SK-N-SH (cell line): ENCODE measurements at regions not wholly inside any gene's neighbourhood (a gene's known extent, or its start where the extent isn't known, plus 50 kb on each side); places are given as distances from the start of the nearest gene placed in this dataset.
"Not testable (repeated sequence)": the region's sequence is repeated elsewhere in the genome, so short reads cannot be mapped to it uniquely, and the experiment has no call there.

Experiments
- CTCF ChIA-PET: fragments of 300-600, 350-600 bp; formaldehyde crosslinking; extraction: SDS; loops from one replicate; lab custom pipeline; 2021; lab: Yijun Ruan, JAX
- POLR2A ChIA-PET: fragments of 350-600 bp; sonication (Branson Sonifier 250); formaldehyde crosslinking; extraction: SDS; loops from one replicate; lab custom pipeline; 2020; ENCODE audit warnings: antibody characterized with exemption, inconsistent platforms; lab: Yijun Ruan, JAX
- DNase-seq: peaks from one replicate; pipeline ENCODE4 v3.0.0; 2012
- H2AFZ ChIP-seq: fragments of 200-600 bp; sonication (generic); 2 replicates; pipeline ENCODE4 v1.8.1; 2016; ENCODE audit warnings: antibody characterized with exemption, mild to moderate bottlenecking, low read depth
- H3F3A ChIP-seq: fragments of 200-600 bp; sonication (generic); replicated peaks from 2 replicates; pipeline ENCODE3; 2016; ENCODE audit warnings: antibody characterized with exemption, mild to moderate bottlenecking; ENCODE audit not compliant: insufficient read depth
- H3K27ac ChIP-seq, 2 experiments: fragments of 200-500 bp in 1 of 2; fragments of 200-600 bp in 1 of 2; sonication (Bioruptor generic) in 1 of 2; sonication (generic), shearing (Covaris generic) in 1 of 2; 2 replicates each; pipeline versions ENCODE4 v1.5.1 to v1.6.1; 2014 to 2016; ENCODE audit warnings: low read depth in 2 of 2, inconsistent platforms in 1 of 2, low read length in 1 of 2, mild to moderate bottlenecking in 1 of 2, mixed read lengths in 1 of 2
- H3K27me3 ChIP-seq: fragments of 200-600 bp; sonication (generic), shearing (Covaris generic); 2 replicates; pipeline ENCODE4 v1.6.1; 2016; ENCODE audit warnings: mixed run types; ENCODE audit not compliant: insufficient read depth
- H3K36me3 ChIP-seq, 2 experiments: fragments of 200-500 bp in 1 of 2; fragments of 200-600 bp in 1 of 2; sonication (Bioruptor generic) in 1 of 2; sonication (generic) in 1 of 2; replicated peaks in 1 of 2; 2 replicates each; pipeline versions ENCODE3 to v1.5.1; 2014 to 2016; ENCODE audit warnings: low read length in 1 of 2, mild to moderate bottlenecking in 1 of 2; ENCODE audit not compliant: insufficient read depth in 2 of 2, control insufficient read depth in 1 of 2
- H3K4me1 ChIP-seq, 2 experiments: fragments of 200-500 bp in 1 of 2; fragments of 200-600 bp in 1 of 2; sonication (Bioruptor generic) in 1 of 2; sonication (generic), shearing (Covaris generic) in 1 of 2; 2 replicates each; pipeline versions ENCODE4 v1.5.1 to v1.6.1; 2014 to 2016; ENCODE audit warnings: low read depth in 1 of 2, low read length in 1 of 2, mixed run types in 1 of 2; ENCODE audit not compliant: insufficient read depth in 2 of 2, control insufficient read depth in 1 of 2
- H3K4me2 ChIP-seq: fragments of 200-600 bp; sonication (generic), shearing (Covaris generic); 2 replicates; pipeline ENCODE4 v1.6.1; 2017; ENCODE audit warnings: mixed run types
- H3K4me3 ChIP-seq, 2 experiments: fragments of 200-500 bp in 1 of 2; fragments of 200-600 bp in 1 of 2; sonication (Bioruptor generic) in 1 of 2; sonication (generic), shearing (Covaris generic) in 1 of 2; 2 replicates each; pipeline versions ENCODE4 v1.5.1 to v1.8.1; 2014 to 2016; ENCODE audit warnings: low read depth in 2 of 2, inconsistent platforms in 1 of 2, low read length in 1 of 2, mild to moderate bottlenecking in 1 of 2, mixed read lengths in 1 of 2, moderate library complexity in 1 of 2
- H3K79me2 ChIP-seq: fragments of 200-600 bp; sonication (generic); 2 replicates; pipeline ENCODE4 v1.8.1; 2017; ENCODE audit warnings: mild to moderate bottlenecking; ENCODE audit not compliant: insufficient read depth
- H3K9ac ChIP-seq: fragments of 200-600 bp; sonication (generic); 2 replicates; pipeline ENCODE4 v1.6.1; 2017; ENCODE audit warnings: mixed run types
- H3K9me2 ChIP-seq: fragments of 200-600 bp; sonication (generic); 2 replicates; pipeline ENCODE4 v1.6.1; 2017; ENCODE audit warnings: mixed run types
- H3K9me3 ChIP-seq: fragments of 200-600 bp; sonication (generic); 2 replicates; pipeline ENCODE4 v1.6.1; 2017; ENCODE audit warnings: mixed run types, mild to moderate bottlenecking, moderate library complexity
- H4K20me1 ChIP-seq: fragments of 200-600 bp; sonication (generic); 2 replicates; pipeline ENCODE4 v1.6.1; 2017; ENCODE audit warnings: mild to moderate bottlenecking, mixed run types; ENCODE audit not compliant: insufficient read depth
- CTCF ChIP-seq: fragments of 200-600 bp; sonication (generic); IDR thresholded peaks from 2 replicates; pipeline ENCODE4 v1.6.1; 2017; ENCODE audit warnings: antibody characterized with exemption, mild to moderate bottlenecking, moderate library complexity
- EP300 ChIP-seq, 2 experiments: IDR thresholded peaks; 2 replicates each; pipeline versions ENCODE4 v1.4.0 to v1.6.1; 2012; ENCODE audit warnings: borderline replicate concordance in 1 of 2, low read depth in 1 of 2, low read length in 1 of 2
- FOSL2 ChIP-seq: IDR thresholded peaks from 2 replicates; pipeline ENCODE4 v1.4.0; 2012; ENCODE audit warnings: low read depth, mild to moderate bottlenecking, moderate library complexity, borderline replicate concordance
- FOXJ3 ChIP-seq: sonication (generic); formaldehyde crosslinking; IDR thresholded peaks from 2 replicates; pipeline ENCODE4 v1.5.1; 2020; ENCODE audit warnings: mild to moderate bottlenecking, missing genetic modification reagents
- IRF3 ChIP-seq: fragments of 150-350 bp; IDR thresholded peaks from 2 replicates; pipeline ENCODE4 v1.6.1; 2016; ENCODE audit warnings: mild to moderate bottlenecking, low read depth, low read length
- MEF2A ChIP-seq: IDR thresholded peaks from 2 replicates; pipeline ENCODE4 v1.4.0; 2012; ENCODE audit warnings: low read depth, borderline replicate concordance
- PBX3 ChIP-seq: IDR thresholded peaks from 2 replicates; pipeline ENCODE4; 2012
- RCOR1 ChIP-seq: fragments of 150-350 bp; IDR thresholded peaks from 2 replicates; pipeline ENCODE4 v1.6.1; 2017; ENCODE audit warnings: antibody characterized with exemption, low read length
- SIN3A ChIP-seq: IDR thresholded peaks from 2 replicates; pipeline ENCODE4 v1.6.1; 2012; ENCODE audit warnings: low read depth, mild to moderate bottlenecking, low read length, moderate library complexity, borderline replicate concordance
- SMC3 ChIP-seq: IDR thresholded peaks from 2 replicates; pipeline ENCODE4 v1.6.1; 2012; ENCODE audit warnings: low read depth, low read length, improper control_type of control experiment
- TAF1 ChIP-seq: IDR thresholded peaks from 2 replicates; pipeline ENCODE4 v1.6.1; 2012; ENCODE audit warnings: low read depth, mild to moderate bottlenecking, low read length, moderate library complexity, borderline replicate concordance
- TCF12 ChIP-seq: IDR thresholded peaks from 2 replicates; pipeline ENCODE4 v1.4.0; 2012
- TEAD4 ChIP-seq: IDR thresholded peaks from 2 replicates; pipeline ENCODE4 v1.4.0; 2012; ENCODE audit warnings: mild to moderate bottlenecking, borderline replicate concordance; ENCODE audit not compliant: insufficient read depth
- USF1 ChIP-seq: IDR thresholded peaks from 2 replicates; pipeline ENCODE4 v1.4.0; 2012; ENCODE audit warnings: low read depth, borderline replicate concordance
- WGBS: methylation state at CpG from one replicate; pipeline ENCODE4 v1.1.6; 2017; ENCODE audit warnings: low lambda C conversion rate; 5-methylcytosine and 5-hydroxymethylcytosine counted together

GRCh38 chr14:105952826-105953225, 426.4 kb downstream of the TMEM121 start:
- Histone ChIP-seq H3K36me3 (no peaks in the 10 kb centered on the region), H3K4me1 (no peaks in the 10 kb centered on the region), H4K20me1 (no peaks in the 10 kb centered on the region), H3F3A (no peaks in the 10 kb centered on the region), H3K9me3 (no peaks in the 10 kb centered on the region), H2AFZ (no peak overlapping the region), H3K27ac (no peak overlapping the region), H3K4me2 (no peak overlapping the region), H3K9me2 (no peaks in the 10 kb centered on the region), H3K79me2 (no peaks in the 10 kb centered on the region), H3K4me3 (no peak overlapping the region), H3K9ac (no peak overlapping the region), H3K27me3 (no peaks in the 10 kb centered on the region; the same call in 1 of the 2 replicates)
- no peak for DNase-seq
- POLR2A ChIA-PET, result no interaction called here
- WGBS, result 15% methylated on average over 1 of the region's 1 CpG
- no peak for TF ChIP-seq TAF1
- TF ChIP-seq RCOR1, result no peak
- TF ChIP-seq IRF3, result no peak
- no peak for TF ChIP-seq EP300 (IDR thresholded peaks at IDR 0.05; ENCODE audit: borderline replicate concordance in 1 of 2, low read depth in 1 of 2, low read length in 1 of 2)
- TF ChIP-seq FOSL2, result no peak
- TF ChIP-seq USF1, result no peak
- TF ChIP-seq PBX3, result no peak
- TF ChIP-seq SIN3A, result no peak
- TF ChIP-seq FOXJ3 (CRISPR knock-in tag), result no peak
- no peak for TF ChIP-seq TCF12
- no peak for TF ChIP-seq TEAD4
- TF ChIP-seq MEF2A, result no peak
- no peak for TF ChIP-seq SMC3
- TF ChIP-seq CTCF, result no peak
- CTCF ChIA-PET, result no interaction called here

- H3F3A ChIP-seq, H3K27me3 ChIP-seq, CTCF ChIA-PET, H3K9me3 ChIP-seq, H3K4me1 ChIP-seq, H2AFZ ChIP-seq, H3K27ac ChIP-seq, H3K9ac ChIP-seq, H4K20me1 ChIP-seq, DNase-seq, H3K79me2 ChIP-seq, POLR2A ChIA-PET, H3K4me3 ChIP-seq, H3K9me2 ChIP-seq, H3K4me2 ChIP-seq, H3K36me3 ChIP-seq: not testable (repeated sequence)
- WGBS, result 7% methylated on average over 6 of the region's 6 CpGs
These were observed 435.2 kb downstream of the TMEM121 start for GRCh38 chr14:105961625-105962024.
